ENCODE measurements at regions not wholly inside any gene's neighbourhood (a gene's known extent, or its start where the extent isn't known, plus 50 kb on each side); places are given as distances from the start of the nearest gene placed in this dataset.

- no peak overlapping the region for H2AK9ac ChIP-seq (replicated peaks; ENCODE audit: low read depth, low read length, poor library complexity)
- ChIA-PET CTCF (no interaction called here), POLR2A (ENCODE audit: unreplicated experiment) (no interaction called here)
- no peak overlapping the region for H2AFZ ChIP-seq (replicated peaks; ENCODE audit: low read length, poor library complexity)
- H3K14ac ChIP-seq (replicated peaks; ENCODE audit: low read depth, low read length): no peak overlapping the region
- H2BK15ac ChIP-seq (ENCODE audit: low read depth, low read length): no peak overlapping the region
- no peak overlapping the region for H4K5ac ChIP-seq (ENCODE audit: low read depth, low read length)
- no peaks in the 10 kb centered on the region for H3K36me3 ChIP-seq (ENCODE audit: control insufficient read depth, insufficient read depth, low read length)
- H3K9ac ChIP-seq (ENCODE audit: low read depth, low read length): no peak overlapping the region
- no peaks in the 10 kb centered on the region for H3K4me1 ChIP-seq (ENCODE audit: control insufficient read depth, insufficient read depth, low read length)
- no peak overlapping the region for H4K91ac ChIP-seq (ENCODE audit: insufficient read depth, low read depth, low read length)
- H3K18ac ChIP-seq (ENCODE audit: low read depth, low read length): no peak overlapping the region
- dilution Hi-C loops (cut with HindIII; ENCODE audit: low sequenced_read_pairs, unreplicated experiment) (no loop called here), intact Hi-C loops (cut with micrococcal nuclease) (no loop called here), in situ Hi-C loops (cut with MboI; ENCODE audit: low sequenced_read_pairs) (no loop called here)
- no peak overlapping the region for H3K56ac ChIP-seq (ENCODE audit: extremely low read depth, insufficient read depth, low read length)
- H3K9me3 ChIP-seq (ENCODE audit: control insufficient read depth, insufficient read depth, low read length): peaks cover 40% of the 10 kb centered on the region
- no peaks in the 10 kb centered on the region for H3K79me1 ChIP-seq (ENCODE audit: low read depth in 1 of 2, low read length in 2 of 2)
- no peak overlapping the region for H3K4ac ChIP-seq (ENCODE audit: low read depth, low read length)
- no TSS peak for BruUV-seq (replicated peaks)
- no peak overlapping the region for H3K4me2 ChIP-seq (ENCODE audit: low read depth, low read length)
- H2BK120ac ChIP-seq (ENCODE audit: low read depth, low read length): no peak overlapping the region
- DNase-seq (no peak), ATAC-seq (ENCODE audit: low read depth) (no peak)
- H4K20me1 ChIP-seq (ENCODE audit: insufficient read depth, low read length): no peaks in the 10 kb centered on the region
- H3K9me1 ChIP-seq (ENCODE audit: insufficient read depth, low read length): no peaks in the 10 kb centered on the region
- no CpG with 5 or more reads among the region's 4 CpGs for WGBS, 2 experiments (ENCODE audit: extremely low coverage in 2 of 2, insufficient read length in 1 of 2)
- H3K27me3 ChIP-seq (ENCODE audit: control insufficient read depth, insufficient read depth, low read length): no peaks in the 10 kb centered on the region
- no peak overlapping the region for H2AK5ac ChIP-seq (ENCODE audit: low read depth, low read length)
- no peak overlapping the region for H2BK5ac ChIP-seq (ENCODE audit: low read depth, low read length, poor library complexity, severe bottlenecking)
- H4K8ac ChIP-seq (ENCODE audit: low read depth in 2 of 2, low read length in 2 of 2): no peak overlapping the region
- H2BK20ac ChIP-seq (ENCODE audit: low read depth, low read length): no peak overlapping the region
- H3K4me3 ChIP-seq (ENCODE audit: insufficient read depth, low read depth, low read length): no peak overlapping the region
- H3K23ac ChIP-seq (ENCODE audit: low read depth, low read length): no peak overlapping the region
- TF ChIP-seq MAZ (IDR thresholded peaks at IDR 0.05; ENCODE audit: borderline replicate concordance, low read depth, low read length) (no peak), POLR2A (IDR thresholded peaks at IDR 0.05; ENCODE audit: low read depth, low read length) (no peak), CHD1 (IDR thresholded peaks at IDR 0.05; ENCODE audit: low read depth, low read length) (no peak), MXI1 (IDR thresholded peaks at IDR 0.05; ENCODE audit: borderline replicate concordance, low read depth, low read length) (no peak)
- no peak overlapping the region for H3K27ac ChIP-seq (ENCODE audit: insufficient read depth, low read length)
Observed at GRCh38 chr14:98914942-98915341, 357.1 kb downstream of the BCL11B start.

Measured in IMR-90 (cell line).